Activated naive CD4-positive, alpha-beta T cell (primary cell): ENCODE measurements at regions not wholly inside any gene's neighbourhood (a gene's known extent, or its start where the extent isn't known, plus 50 kb on each side); places are given as distances from the start of the nearest gene placed in this dataset.

ENCODE experiments used
- DNase-seq, 4 experiments: peaks; one replicate each; lab custom pipeline; 2025; lab: John Stamatoyannopoulos, UW

- DNase-seq = no peak
Measured at GRCh38 chr4:154088741-154089140, 299.9 kb upstream of the SFRP2 start.

GRCh38 chr4:154086247-154086646 lies 297.4 kb upstream of the SFRP2 start:
- DNase-seq = no peak

- no peak for DNase-seq
Measured at GRCh38 chr4:154084864-154085263, 296.0 kb upstream of the SFRP2 start.

- DNase-seq = no peak
Measured at GRCh38 chr4:154082760-154083535, 294.1 kb upstream of the SFRP2 start.

GRCh38 chr4:154081391-154081790 lies 292.5 kb upstream of the SFRP2 start:
- DNase-seq = no peak

- no peak for DNase-seq
Measured at GRCh38 chr4:154078504-154079350, 289.8 kb upstream of the SFRP2 start.

GRCh38 chr4:154076921-154077320 lies 288.0 kb upstream of the SFRP2 start:
- no peak for DNase-seq

- DNase-seq = no peak
Measured at GRCh38 chr4:154073107-154073822, 284.4 kb upstream of the SFRP2 start.

GRCh38 chr4:154067786-154068185 lies 278.9 kb upstream of the SFRP2 start:
- no peak for DNase-seq

- no peak for DNase-seq
Measured at GRCh38 chr4:154065368-154065767, 276.5 kb upstream of the SFRP2 start.

- no peak for DNase-seq
Measured at GRCh38 chr4:154064244-154064643, 275.4 kb upstream of the SFRP2 start.

GRCh38 chr4:154049457-154050181 lies 260.7 kb upstream of the SFRP2 start:
- DNase-seq = no peak

GRCh38 chr4:154047733-154048132 lies 258.9 kb upstream of the SFRP2 start:
- no peak for DNase-seq

GRCh38 chr4:154044742-154045485 lies 256.0 kb upstream of the SFRP2 start:
- no peak for DNase-seq

GRCh38 chr4:154044108-154044531 lies 255.2 kb upstream of the SFRP2 start:
- no peak for DNase-seq

- DNase-seq = no peak
Measured at GRCh38 chr4:154041640-154042039, 252.8 kb upstream of the SFRP2 start.

- no peak for DNase-seq
Measured at GRCh38 chr4:154039435-154040343, 250.8 kb upstream of the SFRP2 start.

- no peak for DNase-seq
Measured at GRCh38 chr4:154036856-154037255, 248.0 kb upstream of the SFRP2 start.

GRCh38 chr4:154035341-154035740 lies 246.5 kb upstream of the SFRP2 start:
- no peak for DNase-seq

- DNase-seq = no peak
Measured at GRCh38 chr4:154033921-154034320, 245.0 kb upstream of the SFRP2 start.
